G401 (cell line): ENCODE measurements at regions not wholly inside any gene's neighbourhood (a gene's known extent, or its start where the extent isn't known, plus 50 kb on each side); places are given as distances from the start of the nearest gene placed in this dataset.
A peak's percentile ranks its signal among the peaks of the same experiment; 100 is the strongest.
"Not testable (repeated sequence)": the region's sequence is repeated elsewhere in the genome, so short reads cannot be mapped to it uniquely, and the experiment has no call there.

Experiments used
- DNase-seq: peaks from one replicate; pipeline ENCODE4 v3.0.0-alpha.2; 2015; ENCODE audit warnings: low spot score
- in situ Hi-C: cut with HindIII; loops from 2 replicates; pipeline ENCODE4 v1.10.0; 2016; ENCODE audit warnings: low sequenced_read_pairs, mixed read lengths

- in situ Hi-C loops, result not testable (repeated sequence)
Measured at GRCh38 chrY:10958122-10958521, 1430.4 kb downstream of the TSPY10 start.

DNA sequence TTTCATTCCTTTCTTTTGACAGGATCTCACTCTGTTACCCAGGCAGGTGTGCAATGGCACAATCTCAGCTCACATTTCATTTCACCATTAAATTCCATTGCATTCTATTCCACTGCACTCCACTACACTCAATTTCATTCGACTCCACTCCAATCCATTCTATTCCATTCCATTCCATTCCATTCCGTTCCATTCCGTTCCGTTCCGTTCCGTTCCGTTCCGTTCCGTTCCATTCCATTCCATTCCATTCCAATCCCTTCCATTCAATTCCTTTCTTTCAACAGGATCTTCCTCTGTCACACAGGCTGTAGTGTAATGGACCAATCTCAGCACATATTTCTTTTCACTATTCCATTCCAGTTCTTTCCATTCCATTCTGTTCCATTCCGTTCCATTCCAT is 1445.7 kb downstream of the TSPY10 start:
- no peak for DNase-seq
- in situ Hi-C loops, result no loop called here

More at GRCh38 chrY:10958122-10958521, 1430.4 kb downstream of the TSPY10 start:
- not testable (repeated sequence) for DNase-seq

- DNase-seq, result no peak
- in situ Hi-C loops, result no loop called here
Measured at GRCh38 chrY:10986655-10987054, 1459.0 kb downstream of the TSPY10 start.

DNA sequence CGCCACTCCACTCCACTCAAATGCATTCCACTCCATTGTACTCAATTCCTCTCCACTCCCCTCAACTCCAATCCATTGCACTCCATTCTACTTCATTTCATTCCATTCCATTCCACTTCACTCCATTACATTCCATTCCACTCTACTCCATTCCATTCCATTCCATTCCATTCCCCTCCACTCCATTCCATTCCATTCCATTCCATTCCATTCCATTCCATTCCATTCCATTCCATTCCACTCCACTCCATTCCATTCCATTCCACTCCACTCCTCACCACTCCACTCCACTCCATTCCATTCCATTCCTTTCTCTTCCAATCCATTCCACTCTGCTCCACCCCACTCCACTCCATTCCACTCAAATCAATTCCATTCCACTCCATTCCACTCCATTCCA is 1459.9 kb downstream of the TSPY10 start:
- in situ Hi-C loops, result no loop called here
- no peak for DNase-seq

GRCh38 chrY:10993955-10994354 is 1466.3 kb downstream of the TSPY10 start:
- in situ Hi-C loops, result no loop called here
- DNase-seq, result no peak

GRCh38 chrY:10999715-11000114 is 1472.0 kb downstream of the TSPY10 start:
- DNase-seq, in situ Hi-C loops: not testable (repeated sequence)

DNA sequence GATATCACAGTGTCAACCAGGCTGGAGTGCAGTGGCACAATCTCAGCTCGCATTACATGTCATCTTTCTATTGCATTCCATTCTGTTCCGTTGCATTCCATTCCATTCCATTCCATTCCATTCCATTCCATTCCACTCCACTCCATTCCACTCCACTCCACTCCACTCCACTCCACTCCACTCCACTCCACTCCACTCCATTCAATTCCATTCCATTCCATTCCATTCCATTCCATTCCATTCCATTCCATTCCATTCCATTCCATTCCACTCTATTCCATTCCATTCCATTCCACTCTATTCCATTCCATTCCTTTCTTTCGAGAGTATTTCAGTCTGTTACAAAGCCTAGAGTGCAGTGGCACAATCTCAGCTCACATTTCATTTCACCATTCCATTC is 1486.5 kb downstream of the TSPY10 start:
- DNase-seq, in situ Hi-C loops: not testable (repeated sequence)

DNA sequence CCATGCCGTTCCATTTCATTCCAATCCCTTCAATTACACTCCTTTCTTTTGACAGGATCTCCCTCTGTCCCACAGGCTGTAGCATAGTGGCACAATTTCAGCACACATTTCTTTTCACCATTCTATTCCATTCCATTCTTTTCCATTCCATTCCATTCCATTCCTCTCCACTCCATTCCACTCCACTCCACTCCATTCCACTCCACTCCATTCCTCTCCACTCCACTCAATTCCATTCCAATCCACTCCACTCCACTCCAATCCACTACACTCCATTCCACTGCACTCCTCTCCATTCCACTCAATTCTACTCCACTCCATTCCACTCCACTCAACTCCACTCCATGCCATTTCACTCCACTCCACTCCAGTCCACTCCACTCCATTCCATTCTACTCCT is 1495.1 kb downstream of the TSPY10 start:
- DNase-seq, result no peak
- in situ Hi-C loops, result no loop called here

- in situ Hi-C loops, result no loop called here
- DNase-seq, result no peak
Measured at GRCh38 chrY:11044234-11044883, 1516.7 kb downstream of the TSPY10 start.

DNA sequence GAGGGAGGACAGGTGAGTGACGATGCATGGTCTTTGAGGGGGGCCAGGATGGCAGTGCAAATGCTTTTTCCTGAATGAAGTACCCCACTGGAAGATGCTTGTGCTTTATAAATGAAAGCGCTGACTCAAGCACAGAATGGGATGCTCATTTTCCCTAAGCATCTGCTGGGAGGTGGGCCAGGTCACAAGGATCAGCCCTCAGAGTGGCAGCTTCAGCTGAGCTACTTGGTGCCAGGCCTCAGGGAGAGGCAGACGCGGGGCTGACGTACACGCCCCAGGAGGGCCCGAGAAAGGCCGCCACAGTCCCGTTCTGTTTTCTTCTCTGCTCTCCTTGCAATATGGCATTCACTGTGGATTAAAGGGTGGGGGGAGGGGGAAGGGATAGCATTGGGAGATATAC is 1535.8 kb downstream of the TSPY10 start:
- in situ Hi-C loops, result no loop called here

DNA sequence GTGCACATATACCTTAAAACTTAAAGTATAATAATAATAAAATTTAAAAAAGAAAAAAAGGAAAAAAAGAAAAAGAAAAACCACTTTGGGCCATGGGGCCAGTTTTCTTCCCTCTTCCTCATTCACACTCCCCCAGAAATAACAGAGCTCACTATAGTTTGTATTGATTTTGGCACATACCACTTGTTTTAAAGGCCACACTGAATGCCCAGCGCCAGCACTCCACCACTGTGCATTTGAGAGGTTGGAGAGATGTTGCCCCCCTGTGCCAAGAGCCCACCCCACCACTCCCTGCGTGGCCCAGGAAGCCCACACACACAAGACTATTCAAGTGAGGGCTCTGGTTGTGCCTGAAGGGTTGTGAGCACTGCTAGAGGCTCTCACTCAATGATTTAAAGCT is 1536.3 kb downstream of the TSPY10 start:
- DNase-seq, result no peak
- in situ Hi-C loops, result no loop called here

More for the DNA sequence above, 1535.8 kb downstream of the TSPY10 start:
- no peak for DNase-seq

- DNase-seq, result peak; percentile 1
- in situ Hi-C loops, result no loop called here
Measured at GRCh38 chrY:11064376-11064775, 1536.7 kb downstream of the TSPY10 start.

DNA sequence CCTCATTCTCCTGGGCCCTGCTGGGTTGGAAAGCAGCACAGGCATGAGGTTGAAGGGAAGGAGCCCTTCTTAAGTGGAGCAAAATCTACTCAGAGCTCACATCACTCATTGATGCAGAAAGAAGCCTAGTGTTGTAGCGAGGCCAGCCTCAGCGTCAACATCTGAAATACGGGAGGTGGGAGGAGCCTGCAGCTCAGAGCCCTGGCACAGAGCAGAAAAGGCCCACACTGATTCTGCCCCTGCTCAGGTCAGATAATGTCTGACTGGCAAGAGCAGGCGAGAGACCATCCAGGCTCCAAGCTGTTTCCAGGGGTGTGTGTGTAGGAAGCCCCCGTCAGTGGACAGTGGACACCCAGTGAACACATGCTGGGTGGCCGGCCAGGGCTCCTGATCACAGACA is 1541.6 kb downstream of the TSPY10 start:
- no peak for DNase-seq
- in situ Hi-C loops, result no loop called here

DNA sequence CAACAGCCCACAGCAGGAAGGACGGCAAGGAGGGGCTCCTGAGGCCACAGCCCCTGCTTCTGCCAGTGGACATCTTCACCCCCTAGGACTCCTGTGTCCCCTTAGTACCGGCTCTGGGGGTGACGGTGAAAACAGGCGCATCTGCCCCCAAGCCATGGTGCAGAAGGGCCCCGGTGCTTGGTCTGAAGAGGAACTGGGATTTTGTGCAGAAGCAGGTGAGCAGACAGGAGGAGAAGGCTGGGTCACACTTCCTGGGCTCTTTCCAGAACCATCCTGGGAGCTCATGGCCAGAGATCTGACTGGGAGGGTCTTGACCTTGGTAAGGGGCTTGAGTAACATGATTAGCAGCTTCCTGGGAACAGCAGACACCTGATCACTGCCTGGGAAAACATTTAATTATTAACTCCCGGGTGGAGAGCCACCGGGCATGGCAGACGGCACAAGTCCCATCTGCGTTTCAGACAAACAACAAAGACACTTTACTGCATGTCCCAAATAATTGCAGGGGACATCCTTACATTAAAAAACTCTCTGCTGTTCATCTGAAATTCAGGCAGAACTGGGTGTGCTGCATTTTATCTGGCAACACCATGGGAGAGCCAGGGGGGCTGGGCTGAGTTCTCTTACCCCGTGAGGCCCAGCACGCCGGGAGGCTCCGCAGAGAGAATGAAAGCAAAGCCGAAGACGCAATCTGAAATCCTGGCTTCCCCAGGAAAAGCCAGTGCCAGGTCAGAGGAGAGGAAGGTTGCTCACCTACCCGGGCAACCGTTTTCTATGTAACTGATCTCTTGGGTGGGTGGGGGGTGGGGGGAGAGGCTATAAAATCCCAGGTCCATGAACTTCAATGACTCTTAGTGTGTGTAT is 1542.8 kb downstream of the TSPY10 start:
- DNase-seq, result no peak
- in situ Hi-C loops, result no loop called here

GRCh38 chrY:11085801-11086200 is 1558.1 kb downstream of the TSPY10 start:
- in situ Hi-C loops, DNase-seq: not testable (repeated sequence)

DNA sequence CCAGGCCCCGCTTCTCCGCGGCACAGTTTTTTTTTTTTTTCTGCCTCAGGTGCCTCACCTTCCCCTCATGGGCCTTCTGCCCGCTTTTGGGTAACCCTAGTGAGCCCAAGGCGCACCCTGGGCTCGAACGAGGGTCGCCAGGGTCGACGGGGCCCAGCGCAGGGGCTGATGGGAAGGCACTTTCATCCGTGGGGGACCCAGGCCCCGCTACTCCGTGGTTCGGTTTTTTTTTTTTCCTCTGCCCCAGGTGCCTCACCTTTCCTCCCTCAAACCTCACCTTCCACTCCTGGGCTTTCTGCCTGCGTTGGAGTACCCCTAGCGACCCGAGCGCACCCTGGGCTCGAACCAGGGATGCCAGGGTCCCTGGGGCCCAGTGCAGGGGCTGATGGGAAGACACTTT is 1569.8 kb downstream of the TSPY10 start:
- DNase-seq, in situ Hi-C loops: not testable (repeated sequence)

DNA sequence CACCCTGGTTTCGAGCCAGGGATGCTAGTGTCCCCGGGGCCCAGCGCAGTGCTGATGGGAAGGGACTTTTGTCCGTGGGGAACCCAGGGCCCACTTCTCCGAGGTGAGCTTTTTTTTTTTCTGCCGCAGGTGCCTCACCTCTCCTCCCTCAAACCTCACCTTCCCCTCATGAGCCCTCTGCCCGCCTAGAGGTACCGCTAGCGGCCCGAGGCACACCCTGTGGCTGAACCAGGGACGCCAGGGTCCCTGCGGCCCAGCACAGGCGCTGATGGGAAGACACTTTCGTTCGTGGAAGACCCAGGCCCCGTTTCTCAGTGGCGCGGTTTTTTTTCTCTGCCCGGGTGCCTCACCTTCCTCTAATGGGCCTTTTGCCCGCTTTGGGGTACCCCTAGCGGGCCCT is 1570.7 kb downstream of the TSPY10 start:
- DNase-seq, in situ Hi-C loops: not testable (repeated sequence)

DNA sequence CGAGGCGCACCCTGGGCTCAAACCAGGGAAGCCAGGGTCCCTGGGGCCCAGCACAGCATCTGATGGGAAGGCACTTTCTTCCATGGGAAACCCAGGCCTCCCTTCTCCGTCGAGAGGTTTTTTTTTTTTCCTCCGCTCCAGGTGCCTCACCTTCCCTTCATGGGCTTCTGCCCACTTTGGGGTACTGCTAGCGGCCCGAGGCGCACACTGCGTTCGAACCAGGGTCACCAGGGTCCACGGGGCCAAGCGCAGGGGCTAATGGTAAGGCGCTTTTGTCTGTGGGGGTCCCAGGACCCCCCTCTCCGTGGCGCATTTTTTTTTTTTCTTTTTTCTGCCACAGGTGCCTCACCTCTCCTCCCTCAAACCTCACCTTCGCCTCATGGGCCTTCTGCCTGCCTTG is 1571.3 kb downstream of the TSPY10 start:
- no peak for DNase-seq
- in situ Hi-C loops, result no loop called here

DNA sequence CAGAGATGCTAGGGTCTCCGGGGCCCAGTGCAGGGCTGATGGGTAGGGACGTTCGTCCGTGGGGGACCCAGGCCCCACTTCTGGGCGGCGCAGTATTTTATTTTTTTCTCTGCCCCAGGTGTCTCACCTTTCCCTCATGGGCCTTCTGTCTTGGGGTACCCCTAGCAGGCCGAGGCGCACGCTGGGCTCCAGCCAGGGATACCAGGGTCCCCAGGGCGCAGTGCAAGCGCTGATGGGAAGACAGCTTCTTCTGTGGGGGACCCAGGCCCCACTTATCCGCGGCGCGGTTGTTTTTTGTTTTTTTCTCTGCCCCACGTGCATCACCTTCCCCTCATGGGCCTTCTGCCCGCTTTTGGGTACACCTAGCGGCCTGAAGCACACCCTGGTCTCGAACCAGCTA is 1572.8 kb downstream of the TSPY10 start:
- in situ Hi-C loops, DNase-seq: not testable (repeated sequence)

- DNase-seq, in situ Hi-C loops: not testable (repeated sequence)
Measured at GRCh38 chrY:11102987-11103386, 1575.3 kb downstream of the TSPY10 start.
